GDM1 (cell line): ENCODE measurements at regions not wholly inside any gene's neighbourhood (a gene's known extent, or its start where the extent isn't known, plus 50 kb on each side); places are given as distances from the start of the nearest gene placed in this dataset.
A peak's percentile ranks its signal among the peaks of the same experiment; 100 is the strongest.

Experiments used
- DNase-seq: peaks from one replicate; lab custom pipeline; 2025; lab: John Stamatoyannopoulos, UW

- DNase-seq: no peak
These were observed 716.7 kb downstream of the DIAPH3 start for GRCh38 chr13:59447031-59447430.

DNA sequence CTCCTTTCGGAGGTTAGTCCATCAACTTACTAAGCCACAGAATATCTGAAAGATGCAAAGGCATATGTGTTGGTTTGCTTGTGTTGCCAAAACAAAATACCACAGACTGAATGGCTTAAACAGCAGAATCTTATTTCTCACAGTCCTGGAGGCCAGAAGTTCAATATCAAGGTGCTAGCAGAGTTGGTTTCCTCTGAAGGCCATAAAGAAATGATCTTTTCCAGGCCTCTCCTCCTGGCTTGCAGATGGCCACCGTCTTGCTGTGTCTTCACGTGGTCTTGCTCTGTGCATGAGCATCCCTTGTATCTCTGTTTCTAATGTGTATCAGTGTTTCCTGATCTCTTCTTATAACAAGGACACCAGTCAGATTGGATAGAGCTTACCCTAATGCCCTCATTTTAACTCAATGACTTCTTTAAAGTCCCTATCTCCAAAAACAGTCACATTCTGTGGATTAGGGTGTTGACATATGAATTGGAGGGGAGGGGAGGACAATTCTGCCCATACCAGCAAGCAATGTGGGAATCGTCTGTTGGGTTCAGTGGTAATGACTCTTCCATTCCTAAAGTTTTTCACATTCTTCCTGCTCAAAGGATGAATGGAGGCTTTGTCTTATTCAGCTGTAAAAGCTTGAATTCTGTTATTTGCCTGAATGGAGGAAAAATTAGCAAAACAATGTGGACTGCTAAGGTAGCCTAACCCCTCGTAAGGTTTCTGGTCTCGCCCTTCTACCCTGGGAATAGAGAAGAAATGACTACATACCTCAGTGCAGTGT lies 715.7 kb downstream of the DIAPH3 start:
- DNase-seq: no peak

GRCh38 chr13:59449750-59450149 lies 714.0 kb downstream of the DIAPH3 start:
- no peak for DNase-seq

- no peak for DNase-seq
These were observed 713.5 kb downstream of the DIAPH3 start for GRCh38 chr13:59450229-59450628.

DNA sequence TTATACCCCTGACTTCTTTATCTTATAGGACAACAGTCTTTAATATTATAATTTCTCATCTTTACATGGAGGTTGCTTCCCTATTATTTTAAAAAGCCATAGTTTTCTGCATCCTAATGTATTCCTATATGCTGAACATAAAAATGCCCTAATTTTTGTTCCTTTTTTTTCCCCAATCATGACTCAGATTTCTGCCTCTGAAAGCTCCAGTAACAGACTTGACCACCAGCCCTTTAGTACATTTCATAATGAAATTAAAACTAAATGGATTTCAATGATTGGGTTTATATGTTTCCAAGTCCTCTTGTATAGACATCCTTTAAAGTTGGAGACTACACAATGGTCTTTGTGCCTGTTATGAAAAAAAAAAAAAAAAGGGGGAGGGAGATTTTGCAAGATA lies 712.5 kb downstream of the DIAPH3 start:
- DNase-seq: no peak

DNA sequence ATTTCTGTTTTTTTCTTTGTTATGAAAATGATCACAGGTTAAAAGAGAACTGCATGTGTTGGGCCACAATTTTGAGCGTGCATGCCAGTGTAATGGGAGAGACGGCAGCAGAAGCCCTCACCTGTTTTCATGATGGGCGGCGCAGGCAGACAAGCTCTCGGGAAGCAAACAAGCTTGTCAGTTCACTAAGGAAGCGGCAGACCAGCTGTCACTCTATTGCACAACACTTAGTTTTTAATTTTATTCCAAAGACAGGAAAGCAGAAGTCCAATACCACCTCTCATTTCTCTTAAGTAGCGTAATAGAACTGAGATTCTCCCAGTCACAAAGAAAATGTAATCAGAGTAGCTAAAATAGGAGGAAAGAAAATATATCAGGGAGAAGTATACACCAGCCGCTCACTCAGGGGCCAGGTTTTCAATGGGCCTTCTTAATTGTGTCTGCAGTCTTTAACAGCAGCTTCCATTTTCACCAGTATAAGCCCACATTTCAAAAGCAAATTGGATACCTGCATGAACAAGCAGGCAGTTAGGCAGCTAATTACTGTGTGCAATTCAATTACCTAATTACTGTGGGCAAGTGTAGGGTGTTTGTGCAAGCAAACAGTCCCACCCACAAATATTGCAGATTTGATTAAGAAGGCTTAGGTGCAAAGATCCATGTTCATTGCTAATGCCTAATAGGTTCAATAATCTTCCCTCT lies 711.4 kb downstream of the DIAPH3 start:
- no peak for DNase-seq

DNA sequence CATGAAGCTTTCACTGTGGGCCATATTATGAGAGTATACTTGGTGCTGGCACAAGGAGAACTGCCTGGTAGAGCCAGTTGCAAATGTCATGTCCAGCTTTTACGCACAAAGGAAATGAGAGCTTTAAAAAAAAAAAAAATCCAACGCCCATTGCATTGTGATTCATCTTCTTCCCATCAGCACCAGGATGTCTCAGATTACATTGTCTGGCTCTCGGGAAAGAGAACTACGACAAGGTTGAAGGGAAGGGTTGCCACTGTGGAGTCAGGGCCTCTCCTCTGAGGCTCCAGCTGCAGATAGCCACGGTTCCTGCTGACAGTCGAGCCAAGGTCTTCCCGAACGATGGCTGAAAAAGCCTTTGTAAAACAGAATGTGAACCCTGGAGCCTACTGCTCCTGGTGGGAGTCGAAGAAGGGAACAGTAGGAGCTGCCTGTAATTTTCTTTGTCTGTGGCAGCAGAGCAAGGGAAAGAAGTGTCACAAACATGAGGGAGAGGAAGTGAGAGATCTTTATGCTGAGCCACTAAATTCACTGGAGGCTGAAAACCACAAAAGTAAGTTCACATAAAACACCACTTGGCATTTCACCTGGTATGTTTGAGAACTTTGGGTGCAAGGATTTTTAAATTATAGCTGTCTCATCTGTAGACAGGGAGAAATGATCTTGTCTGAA lies 704.7 kb downstream of the DIAPH3 start:
- DNase-seq: no peak

DNA sequence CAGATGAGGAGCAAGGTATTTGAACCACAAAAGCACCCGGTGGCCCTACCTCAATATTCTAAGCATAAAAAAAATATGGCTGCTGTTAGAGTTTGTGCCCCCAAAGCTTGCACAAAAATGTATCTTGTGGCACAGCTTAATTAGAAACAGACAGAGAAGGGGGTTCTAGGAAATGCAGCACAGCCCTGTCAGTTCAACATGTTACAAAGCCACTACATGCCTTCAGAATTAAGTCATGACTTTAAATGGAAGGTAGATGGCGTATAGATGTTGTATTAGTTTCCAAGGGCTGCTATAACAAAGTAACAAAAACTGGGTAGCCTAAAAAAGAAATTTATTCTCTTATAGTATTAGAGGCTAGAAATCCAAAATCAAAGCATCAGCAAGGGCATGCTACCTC lies 703.8 kb downstream of the DIAPH3 start:
- no peak for DNase-seq

DNA sequence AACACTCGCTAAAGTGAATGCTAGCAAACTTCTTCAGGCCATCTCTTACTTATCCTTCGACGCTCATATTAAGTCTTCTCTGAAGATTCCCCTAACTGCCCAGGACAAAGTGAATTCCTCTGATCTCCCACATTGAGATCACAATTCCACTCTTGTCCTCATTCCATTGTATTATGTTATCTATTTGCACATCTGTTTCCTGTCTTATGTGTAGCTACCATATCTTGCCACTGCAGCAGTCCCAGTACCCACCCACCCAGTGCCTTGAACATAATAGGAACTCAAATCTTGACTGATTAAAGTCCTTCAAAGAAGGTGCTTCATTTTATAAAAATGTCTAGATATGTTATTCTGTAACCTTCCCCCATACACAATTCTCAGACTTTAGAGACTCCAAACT lies 702.3 kb downstream of the DIAPH3 start:
- no peak for DNase-seq

DNA sequence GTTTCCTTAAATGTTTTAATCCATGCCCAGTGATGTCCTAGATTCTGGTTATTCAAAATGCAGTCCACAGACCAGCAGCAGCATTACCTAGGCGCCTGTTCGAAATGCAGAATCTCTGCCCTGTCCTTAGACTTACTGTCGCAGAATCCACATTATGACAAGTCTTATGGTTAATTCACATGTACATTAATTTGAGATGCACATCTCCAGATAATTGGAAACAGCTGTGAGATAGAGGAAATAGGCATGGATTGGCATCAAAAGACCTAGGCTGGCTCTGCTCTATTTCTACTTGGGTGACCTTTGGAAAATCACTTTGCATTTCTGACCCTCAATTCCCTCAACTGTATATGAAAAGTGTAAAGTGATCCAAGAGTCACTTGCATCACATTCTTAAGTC lies 700.7 kb downstream of the DIAPH3 start:
- no peak for DNase-seq

GRCh38 chr13:59464926-59465325 lies 698.8 kb downstream of the DIAPH3 start:
- DNase-seq: no peak

GRCh38 chr13:59468396-59468795 lies 695.3 kb downstream of the DIAPH3 start:
- DNase-seq: no peak

DNA sequence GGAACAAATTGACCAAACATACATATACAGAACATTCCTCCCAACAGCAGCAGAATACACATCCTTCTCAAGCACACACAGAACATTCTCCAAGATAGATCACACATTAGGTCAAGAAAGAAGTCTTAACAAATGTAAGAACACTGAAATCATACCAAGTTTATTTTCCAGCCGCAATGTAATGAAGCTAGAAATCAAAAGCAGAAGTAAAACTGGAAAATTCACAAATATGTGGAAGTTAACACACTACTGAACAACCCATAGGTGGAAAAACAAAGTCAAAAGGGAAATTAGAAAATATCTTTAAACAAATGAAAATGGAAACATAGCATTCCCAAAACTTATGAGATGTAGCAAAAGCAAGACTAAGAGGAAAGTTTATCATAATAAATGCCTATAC lies 692.6 kb downstream of the DIAPH3 start:
- DNase-seq: no peak

GRCh38 chr13:59472134-59472533 lies 691.6 kb downstream of the DIAPH3 start:
- DNase-seq: no peak

DNA sequence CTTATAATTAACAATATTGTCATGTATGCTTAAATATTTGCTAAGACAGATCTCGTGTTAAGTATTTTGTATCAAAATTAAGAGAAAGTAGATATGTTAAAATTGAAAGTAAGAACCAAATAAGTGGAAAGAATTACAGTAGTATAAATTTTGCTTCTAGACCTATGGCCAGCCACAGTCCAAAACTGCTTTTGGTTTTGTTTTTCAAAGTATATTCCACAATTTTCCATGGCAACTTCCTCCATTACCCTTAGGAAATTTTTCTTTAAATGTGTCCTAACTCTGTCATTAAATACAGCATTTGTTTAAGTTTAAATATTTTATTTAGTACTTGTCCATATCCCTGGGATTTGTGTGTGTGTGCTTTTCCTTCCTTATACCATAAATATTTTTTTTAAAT lies 689.0 kb downstream of the DIAPH3 start:
- no peak for DNase-seq

GRCh38 chr13:59475911-59476310 lies 687.8 kb downstream of the DIAPH3 start:
- DNase-seq: no peak

DNA sequence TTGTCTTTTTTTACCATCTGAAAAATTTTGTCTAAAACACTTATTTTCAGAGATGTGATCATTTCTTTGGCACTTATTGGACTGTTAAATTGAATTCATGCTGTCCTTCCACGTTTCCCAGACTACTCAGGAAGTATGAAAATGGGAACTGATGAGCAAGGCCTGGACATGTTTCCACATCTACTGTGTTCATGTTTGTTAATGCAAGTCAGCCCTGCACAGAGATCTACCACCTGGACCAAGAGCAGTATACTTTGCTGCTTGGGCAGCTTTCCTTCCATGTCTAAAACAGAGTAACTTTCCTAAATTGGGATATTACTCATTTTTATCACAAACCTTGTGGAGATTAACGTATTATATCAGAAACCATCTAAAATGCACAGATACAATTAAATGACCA lies 687.4 kb downstream of the DIAPH3 start:
- no peak for DNase-seq

DNA sequence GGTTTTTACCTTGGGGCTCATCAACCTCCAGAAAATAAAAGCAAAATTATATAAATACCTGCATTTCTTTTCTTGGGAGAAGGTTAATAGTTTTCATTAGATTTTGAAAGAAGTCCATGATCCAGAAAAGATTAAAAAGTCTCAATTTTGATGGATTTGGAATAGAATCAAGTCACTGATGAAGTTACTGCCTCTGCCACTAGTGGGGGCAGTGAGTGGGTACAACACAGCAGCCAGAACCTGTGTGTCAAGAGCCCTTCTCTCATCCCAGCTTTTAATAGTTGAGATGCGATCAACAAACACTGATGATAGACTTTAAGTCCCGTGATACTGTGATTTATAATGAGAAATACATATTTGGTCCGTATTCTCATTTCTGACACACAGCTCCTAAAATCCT lies 686.7 kb downstream of the DIAPH3 start:
- DNase-seq: no peak

DNA sequence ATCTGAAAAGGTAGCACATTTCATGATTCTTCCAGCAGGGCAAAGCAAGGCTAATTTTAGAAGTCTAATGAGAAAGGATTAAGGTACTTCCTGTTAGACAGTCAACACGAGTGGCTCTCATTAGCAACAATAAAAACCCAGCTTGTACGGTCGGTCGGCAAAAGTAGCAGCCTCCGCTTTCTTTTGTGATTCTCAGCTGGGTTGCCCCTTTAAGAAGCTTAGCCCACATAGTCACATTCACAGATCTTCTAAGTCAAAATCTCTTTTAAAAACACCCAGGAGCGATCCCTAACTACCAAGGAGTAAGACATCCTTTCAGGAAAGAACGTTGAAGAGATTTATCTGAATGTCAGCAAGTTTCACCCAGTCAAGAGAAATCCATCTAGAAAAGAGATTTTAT lies 684.8 kb downstream of the DIAPH3 start:
- DNase-seq: no peak

- DNase-seq: no peak
These were observed 684.1 kb downstream of the DIAPH3 start for GRCh38 chr13:59479629-59480028.

- DNase-seq: no peak
These were observed 683.1 kb downstream of the DIAPH3 start for GRCh38 chr13:59480396-59481259.

GRCh38 chr13:59483501-59484145 lies 680.1 kb downstream of the DIAPH3 start:
- DNase-seq: peak; percentile 29
